Thyroid gland (tissue), 4 donors: ENCODE measurements at regions not wholly inside any gene's neighbourhood (a gene's known extent, or its start where the extent isn't known, plus 50 kb on each side); places are given as distances from the start of the nearest gene placed in this dataset.

Experiments
- CTCF ChIP-seq, 6 experiments: fragments of 200-600 bp in 3 of 6; fragments of 450-650 bp in 3 of 6; sonication (generic) in 3 of 6; IDR thresholded peaks; one replicate each; pipeline ENCODE4 v1.5.1; 2016 to 2019; ENCODE audit warnings: antibody characterized with exemption in 6 of 6, mild to moderate bottlenecking in 2 of 6, inconsistent platforms in 1 of 6, moderate library complexity in 1 of 6
- POLR2A ChIP-seq, 2 donors: fragments of 450-650 bp; IDR thresholded peaks; one replicate each; pipeline ENCODE4 v1.6.1; 2017; ENCODE audit warnings: antibody characterized with exemption in 2 of 2, mild to moderate bottlenecking in 2 of 2, moderate library complexity in 1 of 2

GRCh38 chr12:125194163-125194773 lies 129.0 kb downstream of the AACS start:
- TF ChIP-seq CTCF (IDR thresholded peaks at IDR 0.05) (no peak), POLR2A (IDR thresholded peaks at IDR 0.05) (no peak)
